ENCODE measurements at regions not wholly inside any gene's neighbourhood (a gene's known extent, or its start where the extent isn't known, plus 50 kb on each side); places are given as distances from the start of the nearest gene placed in this dataset.

DNA sequence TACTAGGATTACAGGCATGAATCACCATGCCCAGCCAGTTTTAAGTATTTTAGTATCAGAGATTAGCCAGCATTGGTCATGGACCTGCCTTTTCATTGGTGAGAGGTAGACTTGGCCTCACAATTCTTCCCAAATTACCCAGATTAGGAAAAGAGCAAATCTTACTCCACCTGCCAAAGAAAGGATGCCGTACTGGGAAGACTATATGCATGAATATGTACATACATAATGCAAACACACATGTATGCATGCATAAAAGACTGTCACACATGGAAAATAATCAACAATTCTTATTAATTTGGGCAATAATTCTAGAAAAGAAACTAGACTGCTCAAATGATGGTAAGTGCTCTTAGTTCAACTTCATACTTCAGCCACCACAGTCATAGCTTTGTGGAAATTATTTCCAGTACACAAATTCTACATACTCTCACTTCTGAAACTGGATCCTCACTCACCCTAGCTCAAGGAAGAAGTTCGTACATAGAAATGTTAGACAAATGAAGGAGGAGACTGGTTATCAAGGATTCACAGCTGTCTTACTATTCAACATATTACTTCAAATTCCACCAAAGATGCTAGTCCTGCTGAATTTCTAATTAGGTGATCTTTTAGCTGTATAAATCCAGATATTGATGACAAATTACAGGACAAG is 73.7 kb downstream of the MINAR2 start:
- DNase-seq: no peak

DNA sequence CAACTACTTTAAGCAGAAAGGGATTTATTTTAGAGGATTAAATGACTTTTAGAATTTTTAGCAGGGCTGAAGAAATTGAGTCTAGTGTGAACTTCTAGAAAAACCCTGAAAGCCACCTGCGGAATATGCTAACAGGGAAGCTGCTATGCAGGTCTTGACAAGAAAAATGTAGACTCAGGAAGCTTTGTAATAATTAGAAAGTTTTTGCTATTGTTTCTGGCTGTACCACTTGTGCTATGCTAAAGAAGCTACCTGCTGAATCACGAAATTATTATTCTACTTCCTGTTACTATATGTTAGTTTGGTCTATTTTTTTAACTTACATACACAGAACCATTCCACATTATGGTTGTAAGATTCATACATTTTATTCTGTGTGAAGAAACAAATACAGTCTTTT is 74.0 kb upstream of the CHSY3 start:
- no peak for DNase-seq

- no peak for DNase-seq
These were observed 67.9 kb upstream of the CHSY3 start for GRCh38 chr5:129836321-129836720.

DNA sequence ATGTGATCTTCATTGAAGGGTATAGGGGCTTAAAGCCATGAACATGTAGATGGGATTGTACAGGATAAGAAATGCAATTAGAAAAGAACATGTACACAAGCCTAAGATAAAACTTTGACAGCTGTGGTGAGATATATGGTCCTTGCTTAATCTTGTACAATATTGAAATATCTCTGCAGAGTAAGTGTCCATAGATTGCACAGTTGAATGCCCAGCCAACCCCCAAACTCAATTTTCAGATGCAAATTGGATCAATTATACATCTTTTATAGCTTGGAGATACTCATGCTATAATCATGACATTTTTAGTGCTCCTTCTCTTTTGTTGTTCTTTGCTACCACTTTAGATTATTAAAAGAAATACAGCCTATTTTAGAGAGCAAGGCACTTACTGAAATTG is 59.5 kb upstream of the CHSY3 start:
- no peak for DNase-seq

DNA sequence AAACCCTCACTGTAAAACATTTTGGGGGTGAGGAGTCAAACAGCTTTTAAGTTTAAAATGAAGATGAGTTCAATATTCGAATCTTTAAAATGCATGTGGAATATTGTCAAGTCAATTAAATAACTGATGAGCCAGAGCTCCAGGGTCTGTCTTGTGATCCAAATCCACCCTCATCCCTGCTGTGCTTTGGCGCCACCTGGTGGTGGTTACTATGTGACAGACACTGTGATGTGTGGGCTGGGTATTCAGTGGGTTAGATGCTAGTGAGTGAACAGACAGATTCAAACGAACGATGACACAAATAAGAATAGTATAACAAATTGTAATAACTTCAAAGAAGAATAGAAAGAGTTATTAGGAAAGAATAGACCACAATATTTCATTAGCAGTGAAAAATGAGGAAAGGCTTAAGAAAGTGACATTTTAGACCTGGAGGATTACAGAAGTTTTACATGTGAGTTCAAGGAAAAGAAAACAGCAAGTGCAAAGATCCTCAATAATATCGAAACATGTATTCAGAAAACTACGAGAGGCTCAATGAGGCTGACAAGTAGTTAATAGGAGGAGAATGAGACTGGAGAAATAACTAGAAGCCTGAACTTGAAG is 51.4 kb upstream of the CHSY3 start:
- peak; percentile 84 for DNase-seq

- DNase-seq: no peak
These were observed 50.7 kb upstream of the CHSY3 start for GRCh38 chr5:129853588-129853987.

All from hematopoietic multipotent progenitor cell treated with erythropoietin and hydrocortisone succinate and interleukin-3 and kit ligand, for 6 days (in vitro differentiated cells).